Tibial artery (tissue), 4 donors: ENCODE measurements at regions not wholly inside any gene's neighbourhood (a gene's known extent, or its start where the extent isn't known, plus 50 kb on each side); places are given as distances from the start of the nearest gene placed in this dataset.

Experiments
- DNase-seq, 2 donors: peaks; one replicate each; pipeline ENCODE4 v3.0.0-alpha.2; 2019
- H3K27ac ChIP-seq, 2 donors: fragments of 200-600 bp; sonication (generic) in 1 of 2; 1 replicate in 1 of 2; 2 replicates in 1 of 2; pipeline ENCODE4 v1.5.1; 2018 to 2019; ENCODE audit warnings: mild to moderate bottlenecking in 1 of 2
- H3K27me3 ChIP-seq, 2 donors: fragments of 200-600 bp; sonication (generic) in 1 of 2; one replicate each; pipeline versions ENCODE4 v1.5.1 to v1.6.0; 2016 to 2019
- H3K36me3 ChIP-seq, 3 donors: fragments of 200-600 bp; sonication (generic) in 2 of 3; one replicate each; pipeline ENCODE4 v1.5.1; 2016 to 2019; ENCODE audit warnings: mild to moderate bottlenecking in 2 of 3
- H3K4me1 ChIP-seq, 4 donors: fragments of 200-600 bp; sonication (generic) in 2 of 4; 1 replicate in 3 of 4; 2 replicates in 1 of 4; pipeline ENCODE4 v1.5.1; 2016 to 2019
- H3K4me3 ChIP-seq, 2 donors: fragments of 200-600 bp; sonication (generic) in 1 of 2; 1 replicate in 1 of 2; 2 replicates in 1 of 2; pipeline ENCODE4 v1.5.1; 2018 to 2019; ENCODE audit warnings: mild to moderate bottlenecking in 2 of 2
- H3K9me3 ChIP-seq, 3 donors: fragments of 200-600 bp; sonication (generic) in 1 of 3; one replicate each; pipeline ENCODE4 v1.5.1; 2016 to 2019
- intact Hi-C: fragments of 100-400 bp; cut with DNase I; formaldehyde crosslinking; loops from one replicate; pipeline ENCODE4 v1.15.0; 2023; ENCODE audit warnings: low total_unique reads
- TF ChIP-seq, protein P1 (sequence below), 2 experiments: fragments of 200-600 bp in 1 of 2; fragments of 450-650 bp in 1 of 2; IDR thresholded peaks; one replicate each; pipeline ENCODE4 v1.5.1; 2017 to 2019; ENCODE audit warnings: antibody characterized with exemption in 2 of 2, mild to moderate bottlenecking in 1 of 2, moderate library complexity in 1 of 2

DNA sequence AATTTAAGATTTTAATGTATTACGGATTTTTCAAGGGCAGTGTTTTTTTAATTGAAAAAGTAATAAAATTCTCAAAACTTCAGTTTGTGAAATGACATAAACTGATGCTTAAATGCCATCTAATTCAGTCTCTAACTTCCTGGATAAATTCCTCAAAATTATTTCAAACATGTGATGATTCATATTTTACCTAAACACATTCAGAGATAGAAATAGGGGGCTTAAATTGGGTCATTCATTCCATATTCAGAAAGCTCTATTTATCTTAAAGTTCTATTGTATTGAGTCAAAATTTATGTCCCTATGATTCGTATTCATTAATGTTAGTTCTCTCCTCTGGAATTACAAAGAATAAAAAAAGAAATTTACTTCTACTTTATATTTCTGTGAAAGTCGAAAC, 713.6 kb upstream of the CHRM3 start:
- no peak for DNase-seq
- no peak overlapping the region for H3K27ac ChIP-seq
- intact Hi-C loops: no loop called here
- no peaks in the 10 kb centered on the region for H3K9me3 ChIP-seq
- H3K4me1 ChIP-seq: peaks cover 0 to 4% (median 0%) of the 10 kb centered on the region in 4 donors
- TF ChIP-seq, protein P1, sequence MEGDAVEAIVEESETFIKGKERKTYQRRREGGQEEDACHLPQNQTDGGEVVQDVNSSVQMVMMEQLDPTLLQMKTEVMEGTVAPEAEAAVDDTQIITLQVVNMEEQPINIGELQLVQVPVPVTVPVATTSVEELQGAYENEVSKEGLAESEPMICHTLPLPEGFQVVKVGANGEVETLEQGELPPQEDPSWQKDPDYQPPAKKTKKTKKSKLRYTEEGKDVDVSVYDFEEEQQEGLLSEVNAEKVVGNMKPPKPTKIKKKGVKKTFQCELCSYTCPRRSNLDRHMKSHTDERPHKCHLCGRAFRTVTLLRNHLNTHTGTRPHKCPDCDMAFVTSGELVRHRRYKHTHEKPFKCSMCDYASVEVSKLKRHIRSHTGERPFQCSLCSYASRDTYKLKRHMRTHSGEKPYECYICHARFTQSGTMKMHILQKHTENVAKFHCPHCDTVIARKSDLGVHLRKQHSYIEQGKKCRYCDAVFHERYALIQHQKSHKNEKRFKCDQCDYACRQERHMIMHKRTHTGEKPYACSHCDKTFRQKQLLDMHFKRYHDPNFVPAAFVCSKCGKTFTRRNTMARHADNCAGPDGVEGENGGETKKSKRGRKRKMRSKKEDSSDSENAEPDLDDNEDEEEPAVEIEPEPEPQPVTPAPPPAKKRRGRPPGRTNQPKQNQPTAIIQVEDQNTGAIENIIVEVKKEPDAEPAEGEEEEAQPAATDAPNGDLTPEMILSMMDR (IDR thresholded peaks at IDR 0.05): no peak
- H3K36me3 ChIP-seq: no peaks in the 10 kb centered on the region
- no peak overlapping the region for H3K4me3 ChIP-seq
- H3K27me3 ChIP-seq: no peaks in the 10 kb centered on the region

DNA sequence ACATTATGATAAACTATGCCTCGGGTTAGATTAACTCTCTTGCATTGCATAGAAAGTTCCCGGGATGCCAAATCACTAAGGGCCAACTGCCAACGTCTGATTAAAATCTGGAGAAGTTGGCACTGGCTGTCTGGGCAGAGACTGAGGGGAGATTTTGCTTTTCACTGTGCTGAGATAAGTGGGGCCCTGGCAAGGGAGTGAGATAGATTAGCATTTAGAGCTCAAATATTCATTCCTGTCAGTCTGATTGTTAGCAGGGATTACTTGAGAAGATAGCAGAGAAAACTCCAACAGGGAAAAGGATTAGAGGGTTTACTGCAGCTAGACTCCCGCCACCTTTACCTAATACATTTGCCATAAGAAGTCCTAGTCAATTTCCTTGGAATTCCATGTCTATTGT, 714.1 kb upstream of the CHRM3 start:
- Histone ChIP-seq H3K4me3 (no peak overlapping the region), H3K36me3 (no peaks in the 10 kb centered on the region), H3K27ac (no peak overlapping the region), H3K9me3 (no peaks in the 10 kb centered on the region), H3K4me1 (peaks cover 0 to 4% (median 0%) of the 10 kb centered on the region in 4 donors), H3K27me3 (no peaks in the 10 kb centered on the region)
- TF ChIP-seq, protein P1 (IDR thresholded peaks at IDR 0.05): no peak
- DNase-seq: no peak
- intact Hi-C loops: no loop called here

DNA sequence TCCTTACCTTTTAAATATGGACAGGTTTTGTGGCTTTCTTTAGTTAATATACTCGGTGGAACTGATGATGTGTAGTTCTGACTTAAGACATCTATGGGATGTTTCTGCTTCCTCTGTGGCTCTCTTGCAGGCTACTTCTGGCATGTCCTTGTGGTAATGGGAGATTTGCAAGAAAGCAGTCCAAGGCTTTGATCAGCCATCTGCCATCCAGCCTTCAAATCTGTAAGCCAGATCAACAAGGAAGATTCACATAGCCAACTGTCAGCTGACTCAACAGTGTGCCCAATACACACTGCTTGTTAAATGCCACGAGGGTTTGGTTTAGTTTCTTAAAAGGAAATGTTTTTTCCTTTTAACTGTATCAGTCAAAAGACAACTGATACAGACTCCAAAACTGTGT, 722.2 kb upstream of the CHRM3 start:
- Histone ChIP-seq H3K4me1 (no peaks in the 10 kb centered on the region), H3K4me3 (no peak overlapping the region), H3K36me3 (no peaks in the 10 kb centered on the region), H3K27ac (no peak overlapping the region), H3K27me3 (no peaks in the 10 kb centered on the region), H3K9me3 (no peaks in the 10 kb centered on the region)
- no peak for DNase-seq
- intact Hi-C loops: no loop called here
- TF ChIP-seq, protein P1 (IDR thresholded peaks at IDR 0.05): no peak

DNA sequence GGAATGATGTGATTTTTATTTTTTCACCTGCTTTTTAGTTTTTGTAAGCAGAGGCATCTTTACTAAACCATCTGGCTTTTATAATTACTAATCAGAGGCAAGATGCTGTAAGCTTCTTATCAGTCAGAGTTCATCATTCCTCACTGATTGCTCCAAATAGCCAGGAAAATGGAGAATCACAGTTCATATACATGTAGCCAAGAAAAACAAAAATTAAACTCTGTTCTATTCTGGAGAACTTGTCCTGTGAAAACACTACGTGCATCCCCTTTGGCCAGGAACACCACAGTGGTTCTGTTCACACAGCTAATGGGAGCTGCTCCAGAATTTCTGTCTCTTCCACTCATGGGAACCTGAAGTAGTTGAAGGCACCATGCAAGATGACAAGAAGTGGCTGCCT, 725.5 kb upstream of the CHRM3 start:
- Histone ChIP-seq H3K4me3 (no peak overlapping the region), H3K27me3 (no peaks in the 10 kb centered on the region), H3K4me1 (no peaks in the 10 kb centered on the region), H3K36me3 (no peaks in the 10 kb centered on the region), H3K27ac (no peak overlapping the region), H3K9me3 (no peaks in the 10 kb centered on the region)
- DNase-seq: no peak
- intact Hi-C loops: no loop called here
- TF ChIP-seq, protein P1 (IDR thresholded peaks at IDR 0.05): no peak

DNA sequence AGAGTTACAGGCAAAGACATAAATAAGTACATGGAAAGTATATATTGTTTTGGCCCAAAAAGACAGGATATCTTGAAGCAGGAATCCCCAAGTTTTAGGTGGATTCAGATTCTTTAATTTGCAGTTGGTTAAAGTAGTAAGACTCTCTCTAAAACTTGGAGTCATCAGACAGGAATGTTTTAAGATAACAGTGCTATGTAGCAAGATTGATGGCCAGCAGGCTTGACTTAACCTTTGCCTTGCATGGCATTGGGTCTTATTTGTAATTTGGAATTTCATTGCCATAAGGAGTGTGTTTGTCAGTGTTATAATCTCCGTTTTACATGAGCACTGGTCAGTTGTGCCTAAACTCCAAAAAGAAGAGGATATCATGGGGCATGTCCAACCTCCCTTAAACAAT, 727.6 kb upstream of the CHRM3 start:
- TF ChIP-seq, protein P1 (IDR thresholded peaks at IDR 0.05): no peak
- intact Hi-C loops: no loop called here
- H3K4me1 ChIP-seq: no peaks in the 10 kb centered on the region

DNA sequence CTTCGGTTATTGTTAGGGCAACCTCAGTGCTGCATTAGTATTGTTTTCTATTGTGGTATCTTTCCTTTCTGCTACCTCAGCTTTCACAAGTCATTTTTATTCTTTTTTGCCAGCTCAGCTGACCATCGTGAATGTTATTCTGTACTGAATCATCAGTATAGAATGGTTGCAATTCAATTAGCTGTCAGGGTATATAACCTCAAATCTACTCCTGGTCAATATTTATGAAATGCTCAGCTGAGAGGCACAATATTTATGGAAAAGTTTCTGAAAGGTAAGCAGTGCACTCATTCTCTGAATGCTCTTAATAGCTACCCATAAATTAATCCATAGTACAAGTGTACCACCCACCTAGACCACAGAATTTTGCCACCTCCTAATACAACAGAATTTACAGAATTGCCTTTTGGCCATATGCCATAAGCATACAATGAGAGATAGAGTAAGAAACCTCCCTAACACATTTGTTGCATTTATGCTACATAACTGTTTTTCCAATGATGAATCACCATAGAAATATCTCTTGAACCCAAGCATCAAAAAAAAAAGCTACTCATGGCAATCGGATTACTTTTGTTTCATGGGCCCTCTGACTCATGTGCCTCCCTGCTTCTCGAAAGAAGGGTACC, 732.6 kb upstream of the CHRM3 start:
- H3K4me1 ChIP-seq: peaks cover 0 to 6% (median 0%) of the 10 kb centered on the region in 4 donors
- H3K9me3 ChIP-seq: no peaks in the 10 kb centered on the region
- intact Hi-C loops: no loop called here
- no peaks in the 10 kb centered on the region for H3K27me3 ChIP-seq
- H3K4me3 ChIP-seq: no peak overlapping the region
- H3K36me3 ChIP-seq: no peaks in the 10 kb centered on the region
- TF ChIP-seq, protein P1 (IDR thresholded peaks at IDR 0.05): no peak
- DNase-seq: no peak
- no peak overlapping the region for H3K27ac ChIP-seq

More for the DNA sequence above, 727.6 kb upstream of the CHRM3 start:
- Histone ChIP-seq H3K27me3 (no peaks in the 10 kb centered on the region), H3K27ac (peak overlapping the region in 1 of 2 donors; percentile 3), H3K9me3 (no peaks in the 10 kb centered on the region), H3K4me3 (no peak overlapping the region), H3K36me3 (no peaks in the 10 kb centered on the region)
- DNase-seq: no peak
